ENCODE measurements at regions not wholly inside any gene's neighbourhood (a gene's known extent, or its start where the extent isn't known, plus 50 kb on each side); places are given as distances from the start of the nearest gene placed in this dataset.

DNA sequence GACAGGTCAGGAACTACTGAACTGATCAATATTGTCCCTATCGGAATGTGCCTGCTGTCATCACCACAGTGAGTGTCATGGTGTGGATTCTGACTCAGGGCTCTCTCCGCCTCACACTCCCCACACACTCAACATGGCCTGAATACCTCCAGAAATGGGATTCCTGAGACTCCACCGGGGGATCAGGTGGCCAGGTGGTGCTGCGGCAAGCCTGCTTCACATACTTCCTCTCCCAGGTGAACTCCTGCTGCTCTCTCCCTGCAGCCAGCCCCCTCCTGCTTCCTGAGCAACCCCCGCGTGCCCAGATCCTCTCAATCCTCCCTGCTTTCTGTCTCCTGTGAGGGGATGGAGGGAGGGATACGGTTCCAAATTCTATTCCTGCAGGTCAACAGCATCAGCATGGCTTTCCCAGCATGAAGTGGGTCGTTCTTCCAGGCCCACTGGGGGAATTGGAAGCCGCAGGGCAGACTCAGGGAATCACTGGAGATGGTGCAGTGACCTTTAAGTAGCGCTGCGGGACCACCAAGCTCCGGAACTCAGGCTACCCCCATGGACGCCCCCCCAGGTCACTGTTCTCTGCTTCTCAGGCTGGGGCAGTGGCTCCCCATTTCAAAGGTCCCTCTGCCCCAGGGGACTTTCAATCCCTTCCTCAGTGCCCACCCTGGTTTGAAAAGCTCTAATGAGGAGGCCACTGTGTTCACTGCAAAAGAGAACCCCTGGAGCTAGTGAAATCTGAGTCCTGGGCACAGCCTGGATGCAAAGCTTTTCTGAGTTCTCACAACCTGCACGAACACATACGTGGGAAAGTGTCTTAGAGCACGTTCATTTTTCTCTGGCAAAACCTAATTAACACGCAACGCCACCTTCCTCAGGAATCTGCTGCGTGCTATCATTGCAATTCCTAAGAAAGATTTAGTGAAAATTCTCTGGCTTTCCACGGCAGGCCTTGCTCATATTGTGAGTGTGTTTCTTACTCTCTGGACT is 168.4 kb downstream of the ZFP36L2 start:
- in situ Hi-C loops (cut with MboI; ENCODE audit: low sequenced_read_pairs), result no loop called here

GRCh38 chr2:43057026-43057741 is 169.2 kb downstream of the ZFP36L2 start:
- in situ Hi-C loops (cut with MboI; ENCODE audit: low sequenced_read_pairs), result no loop called here

- in situ Hi-C loops (cut with MboI; ENCODE audit: low sequenced_read_pairs), result no loop called here
Measured at GRCh38 chr2:43055985-43056384, 170.4 kb downstream of the ZFP36L2 start.

GRCh38 chr2:43055086-43055912 is 171.1 kb downstream of the ZFP36L2 start:
- in situ Hi-C loops (cut with MboI; ENCODE audit: low sequenced_read_pairs), result no loop called here

- in situ Hi-C loops (cut with MboI; ENCODE audit: low sequenced_read_pairs), result no loop called here
Measured at GRCh38 chr2:43054367-43054766, 172.0 kb downstream of the ZFP36L2 start.

- in situ Hi-C loops (cut with MboI; ENCODE audit: low sequenced_read_pairs), result no loop called here
Measured at GRCh38 chr2:43052944-43053306, 173.5 kb downstream of the ZFP36L2 start.

DNA sequence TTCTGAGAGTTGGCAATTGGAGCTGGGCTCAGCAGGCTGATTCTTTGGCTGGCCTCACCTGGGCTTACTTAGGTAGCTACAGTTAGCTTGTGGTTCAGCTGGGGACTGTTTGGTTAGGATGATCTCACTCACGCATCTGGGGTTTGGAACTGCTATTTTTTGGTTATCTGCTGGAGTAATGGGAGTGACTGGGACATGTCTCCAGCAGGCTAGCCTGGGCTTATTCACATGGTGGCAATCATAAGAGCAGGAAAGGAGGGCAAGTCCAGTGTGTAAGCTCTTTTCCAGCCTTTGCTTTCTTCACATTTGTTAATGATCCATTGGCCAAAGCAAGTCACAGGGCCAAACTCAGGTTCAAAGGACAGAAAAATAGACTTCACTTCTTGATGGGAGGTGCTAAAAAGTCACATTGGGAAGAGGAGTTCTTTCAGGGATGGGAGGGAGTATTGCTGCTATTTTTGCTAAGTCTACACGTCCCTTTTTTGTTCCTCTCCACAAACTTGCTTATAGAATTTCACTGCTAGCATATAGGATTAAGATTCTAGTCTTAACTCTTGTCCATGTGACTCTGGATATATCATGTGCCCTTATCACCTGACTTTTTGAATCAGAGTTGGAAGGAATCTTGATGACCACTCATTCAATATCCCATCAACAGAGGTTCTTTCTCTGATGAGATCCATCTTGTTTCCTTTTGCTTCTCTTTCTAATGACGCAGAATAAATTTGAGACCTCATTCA is 174.0 kb downstream of the ZFP36L2 start:
- in situ Hi-C loops (cut with MboI; ENCODE audit: low sequenced_read_pairs), result no loop called here

GRCh38 chr2:43051338-43051737 is 175.1 kb downstream of the ZFP36L2 start:
- in situ Hi-C loops (cut with MboI; ENCODE audit: low sequenced_read_pairs), result no loop called here

DNA sequence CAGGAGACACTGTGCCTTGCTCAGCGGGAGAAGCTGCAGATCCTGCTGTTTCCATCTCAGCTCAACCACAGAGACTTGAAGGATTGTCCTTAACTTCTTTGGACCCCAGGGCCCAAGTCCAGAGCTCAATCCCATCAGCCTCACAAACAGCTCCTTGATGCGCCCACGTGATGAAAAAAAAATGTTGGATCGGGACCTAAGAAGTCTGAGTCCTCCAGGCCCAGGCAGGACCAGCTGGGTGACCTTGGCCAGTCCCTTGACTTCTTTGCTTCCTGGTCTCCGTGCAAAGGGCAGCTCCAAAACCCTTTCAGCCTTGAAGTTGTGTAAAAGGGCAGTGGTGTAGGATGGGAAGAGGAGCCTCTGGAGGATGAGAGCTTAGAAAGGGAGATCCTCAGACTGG is 175.5 kb downstream of the ZFP36L2 start:
- in situ Hi-C loops (cut with MboI; ENCODE audit: low sequenced_read_pairs), result no loop called here

DNA sequence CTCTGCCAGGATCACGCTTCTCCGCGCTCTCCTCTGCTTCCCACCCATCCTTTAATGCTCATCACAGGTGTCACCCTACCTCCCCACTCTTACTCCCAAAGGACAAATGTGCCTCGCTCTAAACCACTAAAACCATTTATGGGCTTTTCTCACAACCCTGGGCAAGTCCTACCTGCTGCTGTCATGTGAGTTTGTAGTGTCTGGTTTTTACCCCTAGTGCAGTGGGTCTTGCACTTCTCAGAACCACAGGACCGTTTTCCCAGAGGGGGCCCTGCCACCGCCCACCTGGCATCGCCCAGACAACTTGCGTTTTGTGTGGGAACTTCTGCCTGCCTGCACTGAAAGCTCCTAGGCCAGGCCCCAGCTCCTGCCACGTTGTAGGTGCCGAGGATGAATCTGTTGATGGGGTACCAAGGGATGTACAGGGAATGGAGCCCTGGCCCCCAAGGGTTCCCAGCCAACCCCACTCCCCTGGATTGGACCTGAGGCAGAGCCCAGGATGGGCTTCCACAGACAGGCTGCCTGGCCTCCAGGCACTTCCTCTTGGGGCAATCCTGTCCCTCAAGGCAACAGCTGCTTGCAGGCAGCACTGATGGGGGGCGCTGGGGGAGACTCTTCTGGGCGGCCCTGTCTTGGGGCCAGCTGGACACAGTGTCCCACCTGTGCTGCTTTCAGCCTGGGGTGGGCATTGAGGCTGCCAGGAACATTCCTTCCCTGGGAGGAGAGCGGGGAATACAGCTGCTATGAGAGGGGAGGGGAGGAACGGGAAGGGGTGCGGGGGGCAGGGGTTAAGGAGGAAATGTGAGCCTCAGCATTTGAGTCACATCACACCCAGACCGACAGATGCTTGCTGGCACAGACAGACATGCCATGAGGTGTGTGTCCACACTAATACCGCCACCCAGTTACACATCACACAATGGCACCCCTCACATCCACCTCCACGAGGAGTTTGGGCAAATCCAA is 176.3 kb downstream of the ZFP36L2 start:
- in situ Hi-C loops (cut with MboI; ENCODE audit: low sequenced_read_pairs), result no loop called here

- in situ Hi-C loops (cut with MboI; ENCODE audit: low sequenced_read_pairs), result no loop called here
Measured at GRCh38 chr2:43047187-43047780, 179.1 kb downstream of the ZFP36L2 start.

- in situ Hi-C loops (cut with MboI; ENCODE audit: low sequenced_read_pairs), result no loop called here
Measured at GRCh38 chr2:43045866-43046265, 180.5 kb downstream of the ZFP36L2 start.

GRCh38 chr2:43044093-43044681 is 182.2 kb downstream of the ZFP36L2 start:
- in situ Hi-C loops (cut with MboI; ENCODE audit: low sequenced_read_pairs), result no loop called here

GRCh38 chr2:43043553-43043870 is 182.9 kb downstream of the ZFP36L2 start:
- in situ Hi-C loops (cut with MboI; ENCODE audit: low sequenced_read_pairs), result no loop called here

DNA sequence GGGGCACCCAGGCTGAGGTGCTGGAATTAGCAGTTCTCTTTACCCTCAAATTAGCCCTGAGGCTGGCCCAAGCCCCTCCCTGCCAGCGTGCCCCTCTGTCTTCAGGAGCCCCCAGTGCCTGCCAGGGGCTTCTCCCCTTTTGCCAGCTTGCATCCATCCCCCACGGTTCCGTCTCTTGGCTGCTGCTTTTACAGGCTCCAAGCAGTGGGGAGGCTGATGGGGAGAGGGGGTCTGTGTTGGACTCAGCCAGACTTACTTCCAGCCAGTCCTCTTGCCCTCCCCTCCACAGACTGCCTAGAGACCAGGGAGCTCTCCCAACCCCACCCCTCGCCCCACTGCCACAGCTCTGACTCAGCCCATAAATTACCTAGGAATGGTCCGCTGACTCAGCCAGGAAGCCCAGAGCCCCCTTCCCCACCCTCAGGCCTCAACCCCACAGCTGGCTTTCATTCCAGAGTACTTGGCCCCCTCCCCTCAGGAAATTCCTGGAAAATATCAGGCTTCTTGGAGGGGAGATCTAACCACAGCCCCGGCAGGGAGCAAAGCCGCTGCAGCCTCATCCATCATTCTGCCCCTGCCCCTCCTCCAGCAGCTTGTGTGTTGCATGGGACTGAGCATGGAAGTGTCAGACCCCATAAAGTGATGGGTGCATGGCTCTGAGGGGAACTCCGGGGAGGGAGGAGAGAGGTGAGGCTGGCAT is 184.6 kb downstream of the ZFP36L2 start:
- in situ Hi-C loops (cut with MboI; ENCODE audit: low sequenced_read_pairs), result no loop called here

DNA sequence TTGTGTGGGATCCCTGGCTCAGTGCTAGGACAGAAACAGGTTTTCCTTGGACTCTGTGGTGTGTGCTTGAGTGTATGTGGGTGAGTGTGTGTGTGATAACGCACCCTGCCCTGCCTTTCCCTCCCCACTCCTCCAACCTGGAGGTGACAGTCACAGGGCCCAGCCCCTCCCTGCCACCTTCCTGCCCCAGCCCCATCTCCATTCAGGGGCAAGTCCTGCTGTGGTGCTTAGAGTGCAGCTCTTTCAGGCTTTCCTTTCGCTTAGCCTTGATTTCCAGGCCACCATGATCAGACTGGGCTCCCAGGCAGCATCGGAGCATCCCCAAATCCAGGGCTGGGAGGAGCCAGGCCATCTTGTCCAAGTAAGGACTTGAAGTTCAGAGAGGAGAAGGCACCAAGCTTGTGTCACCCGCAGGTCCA is 185.2 kb downstream of the ZFP36L2 start:
- in situ Hi-C loops (cut with MboI; ENCODE audit: low sequenced_read_pairs), result no loop called here

DNA sequence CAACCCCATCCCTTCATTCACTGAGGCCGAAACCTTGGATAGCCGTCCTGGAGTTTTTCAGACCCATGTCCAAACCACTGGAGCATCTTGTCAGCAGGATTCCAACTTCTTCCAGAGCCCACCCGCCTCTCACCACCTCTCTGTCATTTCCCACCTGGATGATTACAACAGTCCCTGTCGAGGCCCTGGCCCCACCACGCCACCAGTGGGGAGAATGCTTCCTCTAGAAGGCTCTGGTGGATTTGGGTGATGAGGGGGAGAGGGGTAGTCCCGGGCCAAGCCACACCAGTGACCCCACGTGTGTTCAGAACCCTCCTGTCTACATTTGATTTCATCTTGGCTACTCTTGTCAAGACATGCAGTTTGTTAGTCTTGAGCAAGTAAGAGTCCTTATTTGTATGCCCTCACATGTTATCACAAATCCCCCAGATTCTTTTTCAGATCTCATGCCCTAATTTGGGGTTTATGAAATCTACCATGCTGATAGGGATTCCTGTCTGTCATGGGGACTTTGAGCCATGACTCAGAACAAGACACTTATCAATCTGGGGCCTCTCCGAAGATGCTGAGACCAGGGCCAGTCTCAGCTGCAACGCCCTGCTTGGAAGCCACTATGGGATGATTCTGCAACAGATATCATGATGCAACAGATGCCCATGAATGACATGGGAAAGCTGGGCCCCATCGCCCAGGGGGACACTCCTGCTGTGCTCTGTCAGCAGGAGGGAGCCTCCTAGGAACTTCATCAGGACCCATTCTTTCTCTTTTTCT is 186.1 kb downstream of the ZFP36L2 start:
- in situ Hi-C loops (cut with MboI; ENCODE audit: low sequenced_read_pairs), result no loop called here
